GM23338 (cell line): ENCODE measurements at regions not wholly inside any gene's neighbourhood (a gene's known extent, or its start where the extent isn't known, plus 50 kb on each side); places are given as distances from the start of the nearest gene placed in this dataset. TPM values are rescaled to one million over a fixed set of nuclear protein-coding genes. Genes with fewer than 3 reads are reported as not detected.

ENCODE experiments used
- ATAC-seq: fragments of 200-7000 bp; cut with Tn5 transposase; 3 replicates; pipeline ENCODE4 v1.9.1; 2020
- DNase-seq: peaks from one replicate; pipeline ENCODE4 v3.0.0-alpha.2; 2015; ENCODE audit warnings: low spot score
- H2AFZ ChIP-seq: fragments of 200-600 bp; sonication (generic); 2 replicates; pipeline ENCODE4 v1.8.0; 2016; ENCODE audit warnings: antibody characterized with exemption, mild to moderate bottlenecking, moderate library complexity
- H3F3A ChIP-seq: fragments of 200-600 bp; sonication (generic); replicated peaks from 2 replicates; pipeline ENCODE4 v1.8.0; 2017; ENCODE audit warnings: antibody characterized with exemption, mixed run types, low read depth
- H3K27ac ChIP-seq: fragments of 200-600 bp; sonication (generic); 2 replicates; pipeline ENCODE4 v1.6.1; 2016; ENCODE audit warnings: low read depth
- H3K27me3 ChIP-seq: fragments of 200-600 bp; sonication (generic); 2 replicates; pipeline ENCODE4 v1.8.0; 2016; ENCODE audit warnings: mild to moderate bottlenecking, mixed run types, moderate library complexity; ENCODE audit not compliant: insufficient read depth
- H3K36me3 ChIP-seq: fragments of 200-600 bp; sonication (generic); 2 replicates; pipeline ENCODE4 v1.8.0; 2016; ENCODE audit warnings: mild to moderate bottlenecking; ENCODE audit not compliant: insufficient read depth
- H3K4me1 ChIP-seq: fragments of 200-600 bp; sonication (generic); 2 replicates; pipeline ENCODE4 v1.8.0; 2016; ENCODE audit warnings: mild to moderate bottlenecking, moderate library complexity; ENCODE audit not compliant: insufficient read depth
- H3K4me2 ChIP-seq: fragments of 200-600 bp; sonication (generic); 2 replicates; pipeline ENCODE4 v1.7.1; 2017; ENCODE audit warnings: mixed run types
- H3K4me3 ChIP-seq: fragments of 200-600 bp; sonication (generic); 2 replicates; pipeline ENCODE4 v1.6.1; 2016; ENCODE audit warnings: mixed run types
- H3K79me2 ChIP-seq: fragments of 200-600 bp; sonication (generic); replicated peaks from 2 replicates; pipeline ENCODE4 v1.8.0; 2017; ENCODE audit warnings: mild to moderate bottlenecking; ENCODE audit not compliant: insufficient read depth
- H3K9me2 ChIP-seq: fragments of 200-600 bp; sonication (generic); 2 replicates; pipeline ENCODE4 v1.8.0; 2017; ENCODE audit not compliant: insufficient read depth
- H4K20me1 ChIP-seq: fragments of 200-600 bp; sonication (generic); replicated peaks from 2 replicates; pipeline ENCODE4 v1.8.0; 2017; ENCODE audit warnings: mild to moderate bottlenecking; ENCODE audit not compliant: insufficient read depth
- H3K27ac Mint-ChIP-seq: 2 replicates; pipeline ENCODE4 v1.8.0; 2020; ENCODE audit warnings: inconsistent platforms, mild to moderate bottlenecking, moderate library complexity, mixed read lengths
- H3K27me3 Mint-ChIP-seq: 3 replicates; pipeline ENCODE4 v1.8.0; 2022; ENCODE audit warnings: low read depth, mild to moderate bottlenecking, moderate library complexity, mixed read lengths, inconsistent platforms; ENCODE audit not compliant: insufficient read depth, poor library complexity
- H3K36me3 Mint-ChIP-seq: 3 replicates; pipeline ENCODE4 v1.8.0; 2021; ENCODE audit warnings: low read depth, mild to moderate bottlenecking, inconsistent platforms, moderate library complexity, mixed read lengths
- H3K4me1 Mint-ChIP-seq: 3 replicates; pipeline ENCODE4 v1.8.0; 2020; ENCODE audit warnings: mild to moderate bottlenecking, inconsistent platforms, mixed read lengths
- H3K4me3 Mint-ChIP-seq: 3 replicates; pipeline ENCODE4 v1.8.0; 2021; ENCODE audit warnings: moderate library complexity, mild to moderate bottlenecking, inconsistent platforms, mixed read lengths
- H3K9me3 Mint-ChIP-seq: 3 replicates; pipeline ENCODE4 v1.8.0; 2020; ENCODE audit warnings: moderate library complexity, mild to moderate bottlenecking, inconsistent platforms, mixed read lengths
- EZH2phosphoT487 ChIP-seq: fragments of 200-600 bp; sonication (generic); IDR thresholded peaks from one replicate; pipeline ENCODE4 v1.8.1; 2018; ENCODE audit warnings: antibody characterized with exemption; ENCODE audit not compliant: unreplicated experiment
- POLR2AphosphoS5 ChIP-seq: IDR thresholded peaks from 2 replicates; pipeline ENCODE4 v1.6.1; 2016; ENCODE audit warnings: antibody characterized with exemption, low read depth
- STAT1 ChIP-seq: IDR thresholded peaks from one replicate; pipeline ENCODE4 v1.6.1; 2016; ENCODE audit warnings: antibody characterized with exemption; ENCODE audit not compliant: unreplicated experiment
- ZNF114 ChIP-seq: fragments of 250-450 bp; sonication (Bioruptor Pico); IDR thresholded peaks from 2 replicates; pipeline ENCODE4 v1.5.0; 2020; ENCODE audit warnings: mild to moderate bottlenecking, moderate library complexity
- microRNA counts: library from miRNA; unstranded; fragments of <30 nt; microRNA quantifications from one replicate; lab custom pipeline; 2017
- microRNA-seq: library from miRNA; unstranded; fragments of <30 nt; microRNA quantifications from one replicate; pipeline ENCODE4, GENCODE V29; 2017
- small RNA-seq: library from RNA; depleted of rRNA; stranded (forward); fragments of <200 nt; gene quantifications from one replicate; pipeline ENCODE3, GENCODE V24; 2014; ENCODE audit warnings: low replicate concordance

DNA sequence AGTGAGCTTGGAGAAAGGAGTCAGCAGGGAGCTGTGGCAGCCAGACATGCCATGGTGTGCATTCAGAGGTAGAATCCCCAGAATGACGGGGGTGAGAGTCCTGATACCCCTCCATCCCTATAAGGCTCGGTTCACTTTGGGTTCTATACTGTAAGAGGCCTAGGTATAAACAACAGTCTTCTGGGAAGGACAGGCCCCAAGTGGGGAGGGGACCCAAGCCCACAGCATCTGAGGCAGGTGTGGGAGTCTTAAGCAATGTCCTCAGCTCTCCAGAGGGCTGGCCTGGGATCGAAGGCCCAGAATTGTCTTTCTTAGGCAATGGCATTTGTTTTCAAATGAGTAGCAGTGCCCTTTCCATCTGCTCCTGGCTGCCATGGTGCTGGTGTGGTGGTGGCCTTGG, 50.2 kb upstream of the MAMLD1 start:
- H3K9me3 Mint-ChIP-seq, result no peaks in the 10 kb centered on the region
- DNase-seq (no peak), ATAC-seq (no peak)
- no peaks in the 10 kb centered on the region for H3K4me1 Mint-ChIP-seq
- Histone ChIP-seq H3K79me2 (no peaks in the 10 kb centered on the region), H3K4me2 (no peak overlapping the region), H4K20me1 (no peaks in the 10 kb centered on the region), H3F3A (no peaks in the 10 kb centered on the region), H3K27ac (no peak overlapping the region), H3K4me3 (no peak overlapping the region), H3K27me3 (no peaks in the 10 kb centered on the region), H3K36me3 (no peaks in the 10 kb centered on the region), H3K4me1 (no peaks in the 10 kb centered on the region), H3K9me2 (no peaks in the 10 kb centered on the region), H2AFZ (no peak overlapping the region)
- H3K27me3 Mint-ChIP-seq, result no peaks in the 10 kb centered on the region
- H3K27ac Mint-ChIP-seq, result no peak overlapping the region
- H3K4me3 Mint-ChIP-seq, result no peak overlapping the region
- TF ChIP-seq POLR2AphosphoS5 (no peak), STAT1 (no peak), ZNF114 (CRISPR knock-in tag) (no peak), EZH2phosphoT487 (no peak)
- H3K36me3 Mint-ChIP-seq, result no peaks in the 10 kb centered on the region

MicroRNAs in the stretch of these regions (microRNA counts, 767-probe panel; counts per million panel counts)
- not detected for microRNA hsa-miR-2114-5p (lab: Ali Mortazavi, UCI)

Small RNAs in the stretch of these regions (microRNA-seq; reads per million reads assigned to microRNA genes)
- not detected for gene MIR2114

Small RNAs in the stretch of these regions (small RNA-seq; reads per million reads assigned to genes)
- gene MIR2114, result not detected
